Ovary (tissue), 3 donors: ENCODE measurements at regions not wholly inside any gene's neighbourhood (a gene's known extent, or its start where the extent isn't known, plus 50 kb on each side); places are given as distances from the start of the nearest gene placed in this dataset.

Source experiments
- POLR2A ChIP-seq: fragments of 450-650 bp; IDR thresholded peaks from one replicate; pipeline ENCODE4 v1.6.1; 2017; ENCODE audit warnings: antibody characterized with exemption, mild to moderate bottlenecking, moderate library complexity
- TF ChIP-seq, protein P1 (sequence below), 3 donors: fragments of 450-650 bp in 2 of 3; fragments of 200-600 bp in 1 of 3; IDR thresholded peaks; one replicate each; pipeline versions ENCODE4 v1.5.1 to v1.8.0; 2016 to 2022; ENCODE audit warnings: antibody characterized with exemption in 3 of 3, mild to moderate bottlenecking in 1 of 3
- donor health status: DM: no; HTN: no; CAD: no.

DNA sequence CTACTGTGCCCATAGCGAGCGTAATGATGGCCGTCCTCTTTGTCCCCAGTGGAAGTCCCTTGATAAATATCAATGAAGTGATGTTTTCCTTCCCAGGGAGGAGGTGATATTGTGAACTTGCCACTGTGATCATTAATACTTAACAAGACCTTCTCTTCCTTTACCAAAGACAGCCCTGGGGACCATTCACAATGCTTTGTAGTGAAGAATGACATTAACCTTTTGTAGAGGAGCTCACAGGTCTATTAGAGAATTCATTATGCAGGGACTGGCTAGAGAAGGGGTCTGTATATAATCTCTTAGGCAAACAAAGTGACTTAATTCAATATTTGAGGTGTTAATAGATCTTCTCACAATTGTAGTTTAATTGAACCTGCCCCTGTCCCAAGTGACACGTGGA is 452.9 kb upstream of the DMAC1 start:
- TF ChIP-seq, protein P1, sequence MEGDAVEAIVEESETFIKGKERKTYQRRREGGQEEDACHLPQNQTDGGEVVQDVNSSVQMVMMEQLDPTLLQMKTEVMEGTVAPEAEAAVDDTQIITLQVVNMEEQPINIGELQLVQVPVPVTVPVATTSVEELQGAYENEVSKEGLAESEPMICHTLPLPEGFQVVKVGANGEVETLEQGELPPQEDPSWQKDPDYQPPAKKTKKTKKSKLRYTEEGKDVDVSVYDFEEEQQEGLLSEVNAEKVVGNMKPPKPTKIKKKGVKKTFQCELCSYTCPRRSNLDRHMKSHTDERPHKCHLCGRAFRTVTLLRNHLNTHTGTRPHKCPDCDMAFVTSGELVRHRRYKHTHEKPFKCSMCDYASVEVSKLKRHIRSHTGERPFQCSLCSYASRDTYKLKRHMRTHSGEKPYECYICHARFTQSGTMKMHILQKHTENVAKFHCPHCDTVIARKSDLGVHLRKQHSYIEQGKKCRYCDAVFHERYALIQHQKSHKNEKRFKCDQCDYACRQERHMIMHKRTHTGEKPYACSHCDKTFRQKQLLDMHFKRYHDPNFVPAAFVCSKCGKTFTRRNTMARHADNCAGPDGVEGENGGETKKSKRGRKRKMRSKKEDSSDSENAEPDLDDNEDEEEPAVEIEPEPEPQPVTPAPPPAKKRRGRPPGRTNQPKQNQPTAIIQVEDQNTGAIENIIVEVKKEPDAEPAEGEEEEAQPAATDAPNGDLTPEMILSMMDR (IDR thresholded peaks at IDR 0.05): no peak
- TF ChIP-seq POLR2A: no peak
